HG03521 (cell line): ENCODE measurements at regions not wholly inside any gene's neighbourhood (a gene's known extent, or its start where the extent isn't known, plus 50 kb on each side); places are given as distances from the start of the nearest gene placed in this dataset.
A peak's percentile ranks its signal among the peaks of the same experiment; 100 is the strongest.
"Not testable (repeated sequence)": the region's sequence is repeated elsewhere in the genome, so short reads cannot be mapped to it uniquely, and the experiment has no call there.

ENCODE experiments used
- ATAC-seq: cut with Tn5 transposase; IDR thresholded peaks from one replicate; pipeline ENCODE4 v1.9.1; 2021; ENCODE audit warnings: mild to moderate bottlenecking, moderate library complexity; ENCODE audit not compliant: unreplicated experiment

GRCh38 chr12:74319886-74320285 is 217.7 kb upstream of the ATXN7L3B start:
- ATAC-seq, result no peak

- no peak for ATAC-seq
These were observed 216.3 kb upstream of the ATXN7L3B start for GRCh38 chr12:74321381-74321780.

- no peak for ATAC-seq
These were observed 214.8 kb upstream of the ATXN7L3B start for GRCh38 chr12:74322792-74323191.

GRCh38 chr12:74328623-74329022 is 209.0 kb upstream of the ATXN7L3B start:
- no peak for ATAC-seq

GRCh38 chr12:74334780-74335179 is 202.9 kb upstream of the ATXN7L3B start:
- ATAC-seq, result no peak

GRCh38 chr12:74337951-74338350 is 199.7 kb upstream of the ATXN7L3B start:
- no peak for ATAC-seq

- no peak for ATAC-seq
These were observed 198.4 kb upstream of the ATXN7L3B start for GRCh38 chr12:74339211-74339610.

- ATAC-seq, result no peak
These were observed 187.7 kb upstream of the ATXN7L3B start for GRCh38 chr12:74349925-74350324.

GRCh38 chr12:74365178-74365964 is 172.3 kb upstream of the ATXN7L3B start:
- no peak for ATAC-seq

- ATAC-seq, result no peak
These were observed 166.9 kb upstream of the ATXN7L3B start for GRCh38 chr12:74370608-74371216.

GRCh38 chr12:74379114-74379513 is 158.5 kb upstream of the ATXN7L3B start:
- no peak for ATAC-seq

GRCh38 chr12:74381958-74382357 is 155.7 kb upstream of the ATXN7L3B start:
- ATAC-seq, result no peak

GRCh38 chr12:74382983-74383382 is 154.7 kb upstream of the ATXN7L3B start:
- no peak for ATAC-seq

- no peak for ATAC-seq
These were observed 146.4 kb upstream of the ATXN7L3B start for GRCh38 chr12:74391283-74391682.

GRCh38 chr12:74393272-74393671 is 144.4 kb upstream of the ATXN7L3B start:
- ATAC-seq, result no peak

- no peak for ATAC-seq
These were observed 143.0 kb upstream of the ATXN7L3B start for GRCh38 chr12:74394647-74395046.

GRCh38 chr12:74401035-74401434 is 136.6 kb upstream of the ATXN7L3B start:
- no peak for ATAC-seq

GRCh38 chr12:74401966-74402365 is 135.7 kb upstream of the ATXN7L3B start:
- no peak for ATAC-seq

GRCh38 chr12:74403221-74403470 is 134.5 kb upstream of the ATXN7L3B start:
- not testable (repeated sequence) for ATAC-seq

GRCh38 chr12:74408601-74409166 is 129.0 kb upstream of the ATXN7L3B start:
- ATAC-seq, result no peak

- no peak for ATAC-seq
These were observed 124.9 kb upstream of the ATXN7L3B start for GRCh38 chr12:74412606-74413230.

GRCh38 chr12:74415633-74416032 is 122.0 kb upstream of the ATXN7L3B start:
- ATAC-seq, result peak; percentile 56
